ENCODE measurements at regions not wholly inside any gene's neighbourhood (a gene's known extent, or its start where the extent isn't known, plus 50 kb on each side); places are given as distances from the start of the nearest gene placed in this dataset.

DNA sequence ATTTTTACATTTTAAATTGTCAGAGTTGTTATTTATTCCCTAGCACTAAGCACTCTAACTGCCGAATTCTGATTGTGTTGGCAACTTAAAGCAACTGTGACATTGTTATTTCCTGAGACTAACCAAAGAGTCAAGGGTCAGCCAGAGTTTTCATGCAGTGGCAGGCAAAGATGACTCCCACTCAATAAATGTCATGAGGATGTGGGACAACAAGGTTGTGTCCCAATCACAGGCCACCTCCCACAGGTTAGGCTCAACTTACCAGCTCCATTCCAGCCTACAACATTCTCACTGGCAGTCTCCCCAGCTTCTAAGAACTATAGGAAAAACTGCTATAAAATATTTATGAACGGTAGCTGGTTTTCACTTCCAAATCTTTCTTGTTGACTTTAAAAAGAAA is 80.1 kb downstream of the RSL24D1 start:
- TF ChIP-seq, protein P1, sequence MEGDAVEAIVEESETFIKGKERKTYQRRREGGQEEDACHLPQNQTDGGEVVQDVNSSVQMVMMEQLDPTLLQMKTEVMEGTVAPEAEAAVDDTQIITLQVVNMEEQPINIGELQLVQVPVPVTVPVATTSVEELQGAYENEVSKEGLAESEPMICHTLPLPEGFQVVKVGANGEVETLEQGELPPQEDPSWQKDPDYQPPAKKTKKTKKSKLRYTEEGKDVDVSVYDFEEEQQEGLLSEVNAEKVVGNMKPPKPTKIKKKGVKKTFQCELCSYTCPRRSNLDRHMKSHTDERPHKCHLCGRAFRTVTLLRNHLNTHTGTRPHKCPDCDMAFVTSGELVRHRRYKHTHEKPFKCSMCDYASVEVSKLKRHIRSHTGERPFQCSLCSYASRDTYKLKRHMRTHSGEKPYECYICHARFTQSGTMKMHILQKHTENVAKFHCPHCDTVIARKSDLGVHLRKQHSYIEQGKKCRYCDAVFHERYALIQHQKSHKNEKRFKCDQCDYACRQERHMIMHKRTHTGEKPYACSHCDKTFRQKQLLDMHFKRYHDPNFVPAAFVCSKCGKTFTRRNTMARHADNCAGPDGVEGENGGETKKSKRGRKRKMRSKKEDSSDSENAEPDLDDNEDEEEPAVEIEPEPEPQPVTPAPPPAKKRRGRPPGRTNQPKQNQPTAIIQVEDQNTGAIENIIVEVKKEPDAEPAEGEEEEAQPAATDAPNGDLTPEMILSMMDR (IDR thresholded peaks at IDR 0.05) = no peak
- TF ChIP-seq ZFX (IDR thresholded peaks at IDR 0.05; ENCODE audit: borderline replicate concordance) = no peak
